ENCODE measurements at regions not wholly inside any gene's neighbourhood (a gene's known extent, or its start where the extent isn't known, plus 50 kb on each side); places are given as distances from the start of the nearest gene placed in this dataset.

DNA sequence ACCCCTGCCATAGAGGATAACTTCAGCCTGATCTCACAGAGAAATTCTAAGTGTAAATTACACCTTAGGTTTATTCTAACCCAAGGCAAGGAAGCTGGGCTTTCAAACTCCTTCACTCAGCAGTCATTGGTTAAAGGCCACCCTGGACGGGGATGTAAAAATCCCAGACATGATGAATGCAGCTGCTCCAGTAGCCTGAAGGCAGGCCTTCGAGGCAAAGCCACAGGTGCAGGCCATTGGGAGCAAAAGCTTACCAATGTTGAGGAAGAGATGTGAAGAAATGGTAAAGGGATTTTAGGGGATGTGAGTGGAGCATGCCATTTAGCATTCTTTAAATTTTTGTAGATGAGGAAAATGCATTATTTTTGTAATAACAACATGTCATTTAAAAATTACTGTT is 514.4 kb downstream of the XYLT1 start:
- no peak overlapping the region for H3K23ac ChIP-seq (ENCODE audit: insufficient read length)
- WGBS, 2 experiments (ENCODE audit: extremely low coverage in 1 of 2, insufficient coverage in 1 of 2, insufficient read length in 1 of 2, insufficient replicate concordance in 2 of 2, low coverage in 1 of 2, low lambda C conversion rate in 2 of 2, missing lambda C conversion rate in 1 of 2) = 83% methylated on average over 2 of the region's 2 CpGs; no CpG with 5 or more reads in 1 of the 2 experiments
- CTCF ChIA-PET (ENCODE audit: partially characterized antibody) = interaction anchor here (0.8 to 1.8 kb wide), 2 partner anchors 38 to 95 kb away, joined by 3 to 4 read pairs; no protein-coding TSS in a partner anchor
- H3K27ac ChIP-seq (ENCODE audit: low read depth, low read length) = no peak overlapping the region
- no peaks in the 10 kb centered on the region for H3K4me1 ChIP-seq (replicated peaks in 1 of 4; ENCODE audit: control insufficient read depth in 3 of 4, insufficient read depth in 4 of 4, low read length in 3 of 4)
- no peaks in the 10 kb centered on the region for H3K79me2 ChIP-seq (ENCODE audit: control insufficient read depth in 1 of 2, insufficient read depth in 2 of 2, low read length in 2 of 2)
- H2BK120ac ChIP-seq (replicated peaks; ENCODE audit: low read depth, low read length) = no peak overlapping the region
- no peak overlapping the region for H2BK12ac ChIP-seq (ENCODE audit: low read depth, low read length)
- no peak for TF ChIP-seq CHD1 (IDR thresholded peaks at IDR 0.05; ENCODE audit: low read depth, low read length)
- TF ChIP-seq MAFK (IDR thresholded peaks at IDR 0.05; ENCODE audit: low read depth, low read length) = no peak
- TF ChIP-seq, protein P1, sequence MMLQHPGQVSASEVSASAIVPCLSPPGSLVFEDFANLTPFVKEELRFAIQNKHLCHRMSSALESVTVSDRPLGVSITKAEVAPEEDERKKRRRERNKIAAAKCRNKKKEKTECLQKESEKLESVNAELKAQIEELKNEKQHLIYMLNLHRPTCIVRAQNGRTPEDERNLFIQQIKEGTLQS (IDR thresholded peaks at IDR 0.05; ENCODE audit: insufficient read depth, low read depth, low read length) = no peak
- no peak for TF ChIP-seq EP300 (IDR thresholded peaks at IDR 0.05; ENCODE audit: borderline replicate concordance in 1 of 2, low read depth in 2 of 2, low read length in 2 of 2)
- no peak for TF ChIP-seq BACH1 (IDR thresholded peaks at IDR 0.05; ENCODE audit: low read length)
- no peak for TF ChIP-seq SIRT6 (IDR thresholded peaks at IDR 0.05; ENCODE audit: low read length)
- no peak for TF ChIP-seq EGR1 (IDR thresholded peaks at IDR 0.05; ENCODE audit: borderline replicate concordance, low read depth, low read length)
- TF ChIP-seq TCF12 (IDR thresholded peaks at IDR 0.05; ENCODE audit: low read depth, low read length) = no peak
- no peak for TF ChIP-seq BRCA1 (IDR thresholded peaks at IDR 0.05; ENCODE audit: low read depth, low read length)
- TF ChIP-seq CBX5 (IDR thresholded peaks at IDR 0.05; ENCODE audit: low read depth, low read length) = no peak
- no peak for TF ChIP-seq TBP (IDR thresholded peaks at IDR 0.05; ENCODE audit: low read depth, low read length)
- TF ChIP-seq FOSL1 (IDR thresholded peaks at IDR 0.05; ENCODE audit: insufficient read depth, low read depth, low read length) = no peak
- no peak for TF ChIP-seq SP1 (IDR thresholded peaks at IDR 0.05; ENCODE audit: low read depth, low read length)
- no peak for TF ChIP-seq TEAD4 (IDR thresholded peaks at IDR 0.05; ENCODE audit: low read depth, low read length)
- H3K79me1 ChIP-seq (ENCODE audit: low read depth, low read length) = no peaks in the 10 kb centered on the region
- no peaks in the 10 kb centered on the region for H4K20me1 ChIP-seq (replicated peaks in 1 of 2; ENCODE audit: control insufficient read depth in 1 of 2, insufficient read depth in 2 of 2, low read length in 2 of 2)
- H3K9me3 ChIP-seq (ENCODE audit: insufficient read depth in 2 of 2, low read depth in 1 of 2, low read length in 1 of 2) = 0 out of 4 replicates have a peak, but pooled peaks cover 3 to 5% of the 10 kb centered on the region in 2 experiments
- POLR2A ChIA-PET (ENCODE audit: partially characterized antibody) = no interaction called here
- H4K91ac ChIP-seq (replicated peaks; ENCODE audit: insufficient read length, low read length) = no peak overlapping the region
- FAIRE-seq = no peak
- no peaks in the 10 kb centered on the region for H3K23me2 ChIP-seq (ENCODE audit: low read depth, low read length)
- no peak overlapping the region for H3K4me2 ChIP-seq (ENCODE audit: insufficient read depth in 1 of 2, low read depth in 2 of 2, low read length in 2 of 2)
- H3K18ac ChIP-seq (ENCODE audit: extremely low read depth, low read length) = no peak overlapping the region
- H4K5ac ChIP-seq (ENCODE audit: insufficient read length, low read depth, low read length) = no peak overlapping the region
- no peak overlapping the region for H3K4me3 ChIP-seq (ENCODE audit: extremely low read depth in 1 of 4, insufficient read depth in 2 of 4, low read depth in 3 of 4, low read length in 4 of 4)
- no peaks in the 10 kb centered on the region for H3K36me3 ChIP-seq (ENCODE audit: control insufficient read depth in 2 of 4, insufficient read depth in 4 of 4, low read length in 3 of 4)
- no peak overlapping the region for H2AK5ac ChIP-seq (ENCODE audit: low read depth, low read length)
- no peak overlapping the region for H2BK20ac ChIP-seq (ENCODE audit: low read length)
- no peak overlapping the region for H3K9ac ChIP-seq (replicated peaks in 1 of 4; ENCODE audit: extremely low read depth in 1 of 4, low read depth in 3 of 4, low read length in 3 of 4)
- H3K27me3 ChIP-seq (replicated peaks in 1 of 4; ENCODE audit: control insufficient read depth in 3 of 4, extremely low read depth in 1 of 4, insufficient read depth in 3 of 4, low read length in 3 of 4) = no peaks in the 10 kb centered on the region
- H3K4ac ChIP-seq (replicated peaks; ENCODE audit: insufficient read length, low read depth, low read length) = no peak overlapping the region
- no peak overlapping the region for H2BK15ac ChIP-seq (ENCODE audit: low read length)
- H4K8ac ChIP-seq (ENCODE audit: extremely low read depth, insufficient read depth, low read length) = no peak overlapping the region
- H3K14ac ChIP-seq (ENCODE audit: insufficient read length) = no peak overlapping the region
- no peak for DNase-seq (ENCODE audit: low read depth in 1 of 2, low spot score in 2 of 2)
- no peak overlapping the region for H3K56ac ChIP-seq (replicated peaks; ENCODE audit: insufficient read length, low read depth, low read length)
- H2BK5ac ChIP-seq (ENCODE audit: low read depth, low read length) = no peak overlapping the region
- no peak overlapping the region for H2AFZ ChIP-seq (ENCODE audit: low read length)

All from H1 (cell line).